IMR-90 (cell line): ENCODE measurements at regions not wholly inside any gene's neighbourhood (a gene's known extent, or its start where the extent isn't known, plus 50 kb on each side); places are given as distances from the start of the nearest gene placed in this dataset.

ENCODE experiments used
- ATAC-seq: fragments of 200-7000 bp; cut with Tn5 transposase; 2 replicates; pipeline ENCODE4 v1.9.1; 2020; ENCODE audit warnings: low read depth, mild to moderate bottlenecking, moderate library complexity
- BruUV-seq: library from RNA; stranded (reverse); fragments of 400-500 nt; replicated peaks from 2 replicates; lab custom pipeline; 2021; lab: Mats Ljungman, UMichigan
- CTCF ChIA-PET: fragments of 300-600 bp; formaldehyde crosslinking; extraction: SDS; loops from one replicate; lab custom pipeline; 2021; ENCODE audit warnings: antibody characterized with exemption; lab: Yijun Ruan, JAX
- POLR2A ChIA-PET: fragments of 300-600 bp; sonication (Branson Sonifier 250); formaldehyde crosslinking; loops from one replicate; lab custom pipeline; 2022; ENCODE audit warnings: antibody characterized with exemption; ENCODE audit not compliant: unreplicated experiment; lab: Charles Lee
- DNase-seq: peaks from one replicate; pipeline ENCODE4 v3.0.0; 2013
- H2AFZ ChIP-seq: replicated peaks from 2 replicates; pipeline ENCODE3; 2013; ENCODE audit warnings: low read length, mild to moderate bottlenecking; ENCODE audit not compliant: poor library complexity
- H2AK5ac ChIP-seq: 2 replicates; pipeline ENCODE4 v1.6.1; 2013; ENCODE audit warnings: low read depth, low read length, inconsistent platforms
- H2AK9ac ChIP-seq: replicated peaks from 2 replicates; pipeline ENCODE3; 2013; ENCODE audit warnings: mild to moderate bottlenecking, low read depth, low read length, moderate library complexity; ENCODE audit not compliant: poor library complexity
- H2BK120ac ChIP-seq: 2 replicates; pipeline ENCODE4 v1.6.1; 2013; ENCODE audit warnings: low read depth, low read length, inconsistent platforms
- H2BK15ac ChIP-seq: 3 replicates; pipeline ENCODE4 v1.6.1; 2013; ENCODE audit warnings: low read depth, low read length, inconsistent platforms
- H2BK20ac ChIP-seq: 2 replicates; pipeline ENCODE4 v1.6.1; 2013; ENCODE audit warnings: low read depth, mild to moderate bottlenecking, inconsistent platforms, low read length, moderate library complexity
- H2BK5ac ChIP-seq: 2 replicates; pipeline ENCODE4 v1.6.1; 2013; ENCODE audit warnings: mild to moderate bottlenecking, low read depth, low read length, inconsistent platforms; ENCODE audit not compliant: poor library complexity, severe bottlenecking
- H3K14ac ChIP-seq: replicated peaks from 2 replicates; pipeline ENCODE4 v1.6.1; 2013; ENCODE audit warnings: low read depth, low read length, inconsistent platforms
- H3K18ac ChIP-seq: 2 replicates; pipeline ENCODE4 v1.6.1; 2013; ENCODE audit warnings: low read depth, low read length, control low read depth
- H3K23ac ChIP-seq: 2 replicates; pipeline ENCODE4 v1.6.1; 2013; ENCODE audit warnings: low read depth, low read length, inconsistent platforms
- H3K27ac ChIP-seq: 2 replicates; pipeline ENCODE4 v1.5.1; 2013; ENCODE audit warnings: mild to moderate bottlenecking, control low read depth, low read length; ENCODE audit not compliant: insufficient read depth
- H3K27me3 ChIP-seq: 2 replicates; pipeline ENCODE4 v1.6.1; 2013; ENCODE audit warnings: low read length; ENCODE audit not compliant: control insufficient read depth, insufficient read depth
- H3K36me3 ChIP-seq: 2 replicates; pipeline ENCODE4 v1.6.1; 2013; ENCODE audit warnings: low read length, mixed read lengths; ENCODE audit not compliant: control insufficient read depth, insufficient read depth
- H3K4ac ChIP-seq: 2 replicates; pipeline ENCODE4 v1.6.1; 2013; ENCODE audit warnings: low read depth, low read length, inconsistent platforms
- H3K4me1 ChIP-seq: 2 replicates; pipeline ENCODE4 v1.6.1; 2013; ENCODE audit warnings: low read length, mixed read lengths; ENCODE audit not compliant: control insufficient read depth, insufficient read depth
- H3K4me2 ChIP-seq: 2 replicates; pipeline ENCODE4 v1.6.1; 2013; ENCODE audit warnings: low read depth, mild to moderate bottlenecking, control low read depth, low read length, moderate library complexity
- H3K4me3 ChIP-seq: 2 replicates; pipeline ENCODE4 v1.5.1; 2013; ENCODE audit warnings: low read depth, mild to moderate bottlenecking, control low read depth, low read length, moderate library complexity; ENCODE audit not compliant: insufficient read depth
- H3K56ac ChIP-seq: 2 replicates; pipeline ENCODE4 v1.6.1; 2013; ENCODE audit warnings: low read length, inconsistent platforms; ENCODE audit not compliant: insufficient read depth; ENCODE audit errors: extremely low read depth
- H3K79me1 ChIP-seq, 2 experiments: 2 replicates each; pipeline ENCODE4 v1.6.1; 2013; ENCODE audit warnings: low read length in 2 of 2, inconsistent platforms in 1 of 2, low read depth in 1 of 2
- H3K9ac ChIP-seq: 2 replicates; pipeline ENCODE4 v1.6.1; 2013; ENCODE audit warnings: low read depth, low read length, control low read depth
- H3K9me1 ChIP-seq: 2 replicates; pipeline ENCODE4 v1.6.1; 2013; ENCODE audit warnings: low read length, inconsistent platforms; ENCODE audit not compliant: insufficient read depth
- H3K9me3 ChIP-seq: 2 replicates; pipeline ENCODE4 v1.6.1; 2013; ENCODE audit warnings: low read length; ENCODE audit not compliant: control insufficient read depth, insufficient read depth
- H4K20me1 ChIP-seq: 2 replicates; pipeline ENCODE4 v1.6.1; 2013; ENCODE audit warnings: low read length, inconsistent platforms; ENCODE audit not compliant: insufficient read depth
- H4K5ac ChIP-seq: 2 replicates; pipeline ENCODE4 v1.6.1; 2013; ENCODE audit warnings: mild to moderate bottlenecking, low read depth, low read length, control low read depth
- H4K8ac ChIP-seq, 2 experiments: 2 replicates each; pipeline ENCODE4 v1.6.1; 2013; ENCODE audit warnings: low read depth in 2 of 2, low read length in 2 of 2, control low read depth in 1 of 2, inconsistent platforms in 1 of 2
- H4K91ac ChIP-seq: 2 replicates; pipeline ENCODE4 v1.6.1; 2013; ENCODE audit warnings: low read depth, low read length, inconsistent platforms; ENCODE audit not compliant: insufficient read depth
- BHLHE40 ChIP-seq: fragments of 150-350 bp; IDR thresholded peaks from 2 replicates; pipeline ENCODE4 v1.6.1; 2016; ENCODE audit warnings: mild to moderate bottlenecking, low read depth, low read length
- CEBPB ChIP-seq: IDR thresholded peaks from 2 replicates; pipeline ENCODE4 v1.6.1; 2012; ENCODE audit warnings: low read depth, low read length, improper control_type of control experiment
- CHD1 ChIP-seq: IDR thresholded peaks from 2 replicates; pipeline ENCODE4 v1.6.1; 2012; ENCODE audit warnings: low read depth, low read length, improper control_type of control experiment
- FOS ChIP-seq: fragments of 150-350 bp; IDR thresholded peaks from 2 replicates; pipeline ENCODE4 v1.6.1; 2016; ENCODE audit warnings: low read depth, low read length
- MAFK ChIP-seq: IDR thresholded peaks from 2 replicates; pipeline ENCODE4 v1.6.1; 2012; ENCODE audit warnings: low read depth, low read length, improper control_type of control experiment
- MAZ ChIP-seq: IDR thresholded peaks from 2 replicates; pipeline ENCODE4 v1.6.1; 2012; ENCODE audit warnings: low read depth, mild to moderate bottlenecking, low read length, improper control_type of control experiment, moderate library complexity, borderline replicate concordance
- MXI1 ChIP-seq: IDR thresholded peaks from 2 replicates; pipeline ENCODE4 v1.6.1; 2012; ENCODE audit warnings: low read depth, mild to moderate bottlenecking, low read length, moderate library complexity, borderline replicate concordance
- NFE2L2 ChIP-seq: fragments of 150-350 bp; IDR thresholded peaks from 2 replicates; pipeline ENCODE4 v1.6.1; 2016; ENCODE audit warnings: low read depth, mild to moderate bottlenecking, low read length
- POLR2A ChIP-seq: IDR thresholded peaks from 2 replicates; pipeline ENCODE4 v1.6.1; 2012; ENCODE audit warnings: mild to moderate bottlenecking, low read depth, low read length
- RAD21 ChIP-seq: IDR thresholded peaks from 2 replicates; pipeline ENCODE4 v1.6.1; 2012; ENCODE audit warnings: low read length, improper control_type of control experiment
- RCOR1 ChIP-seq: IDR thresholded peaks from 2 replicates; pipeline ENCODE4 v1.6.1; 2012; ENCODE audit warnings: mild to moderate bottlenecking, low read length, improper control_type of control experiment; ENCODE audit not compliant: insufficient replicate concordance
- RFX5 ChIP-seq: IDR thresholded peaks from 2 replicates; pipeline ENCODE4 v1.8.0; 2012; ENCODE audit warnings: low read depth, mild to moderate bottlenecking, low read length, moderate library complexity
- SMC3 ChIP-seq: fragments of 150-350 bp; IDR thresholded peaks from 2 replicates; pipeline ENCODE4 v1.6.1; 2016; ENCODE audit warnings: low read depth, mild to moderate bottlenecking, antibody characterized with exemption, low read length, moderate library complexity
- WGBS, 2 experiments: methylation state at CpG; one replicate each; pipeline versions ENCODE4 v1.1.5 to v1.1.7; 2013; ENCODE audit warnings: missing lambda C conversion rate in 2 of 2; ENCODE audit not compliant: insufficient read length in 1 of 2; ENCODE audit errors: extremely low coverage in 2 of 2; 5-methylcytosine and 5-hydroxymethylcytosine counted together
- dilution Hi-C: fragments of 300-500 bp; cut with HindIII; formaldehyde crosslinking; loops from one replicate; pipeline ENCODE4 v1.14.3; 2018; ENCODE audit warnings: low sequenced_read_pairs; ENCODE audit not compliant: unreplicated experiment
- in situ Hi-C: fragments of 300-500 bp; cut with MboI; formaldehyde crosslinking; loops from 3 replicates; pipeline ENCODE4 v1.14.3; 2019; ENCODE audit warnings: low sequenced_read_pairs, inconsistent platforms, mixed read lengths
- intact Hi-C: fragments of 100-400 bp; cut with micrococcal nuclease; formaldehyde crosslinking; loops from 2 replicates; pipeline ENCODE4 v1.10.0; 2022
- TF ChIP-seq, protein P1 (sequence below): fragments of 150-350 bp; IDR thresholded peaks from 2 replicates; pipeline ENCODE4 v1.6.1; 2017; ENCODE audit warnings: mild to moderate bottlenecking, antibody characterized with exemption, low read length, low read depth
- TF ChIP-seq, protein P2 (sequence below): fragments of 150-350 bp; IDR thresholded peaks from 2 replicates; pipeline ENCODE4 v1.6.1; 2016; ENCODE audit warnings: low read depth, mild to moderate bottlenecking, low read length, moderate library complexity, borderline replicate concordance
- TF ChIP-seq, protein P3 (sequence below): conservative IDR thresholded peaks from 2 replicates; pipeline ENCODE4 v1.5.1; 2012; ENCODE audit warnings: mild to moderate bottlenecking, low read depth, low read length, improper control_type of control experiment

DNA sequence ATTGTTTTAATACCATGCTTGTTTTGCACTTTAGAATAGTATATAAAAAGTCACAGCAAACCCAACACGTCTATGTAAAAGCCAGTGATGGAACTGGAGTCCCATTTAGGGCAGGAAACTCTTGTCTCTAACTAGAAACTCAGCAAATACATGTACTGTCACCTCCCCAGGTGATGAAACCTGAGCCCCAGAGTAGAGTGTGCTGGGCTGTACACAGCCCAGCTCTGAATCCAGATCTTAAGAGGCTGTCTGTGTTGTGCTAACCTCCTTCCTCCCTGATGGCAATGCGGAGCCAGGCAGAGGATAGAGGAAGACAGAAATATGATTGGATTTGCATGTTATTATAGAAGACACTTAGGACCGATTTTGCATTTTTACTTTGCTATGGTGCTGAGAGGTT, 317.5 kb upstream of the TRIB2 start:
- DNase-seq (no peak), ATAC-seq (no peak)
- H3K9me3 ChIP-seq = peaks cover 4% of the 10 kb centered on the region; the same call in 1 of the 2 replicates
- no peak overlapping the region for H3K4ac ChIP-seq
- no peak overlapping the region for H4K91ac ChIP-seq
- H4K8ac ChIP-seq = no peak overlapping the region
- H3K4me2 ChIP-seq = no peak overlapping the region
- intact Hi-C loops (no loop called here), dilution Hi-C loops (no loop called here), in situ Hi-C loops (no loop called here)
- no peak overlapping the region for H3K23ac ChIP-seq
- no peak overlapping the region; the same call in 1 of the 2 replicates for H3K14ac ChIP-seq
- H3K9ac ChIP-seq = no peak overlapping the region
- no peak overlapping the region for H3K18ac ChIP-seq
- H3K4me1 ChIP-seq = no peaks in the 10 kb centered on the region
- H2BK5ac ChIP-seq = no peak overlapping the region
- H2AK9ac ChIP-seq = no peak overlapping the region
- H2BK15ac ChIP-seq = no peak overlapping the region
- ChIA-PET POLR2A (no interaction called here), CTCF (no interaction called here)
- no TSS peak for BruUV-seq
- H4K5ac ChIP-seq = no peak overlapping the region
- no peaks in the 10 kb centered on the region for H3K79me1 ChIP-seq
- H2BK120ac ChIP-seq = no peak overlapping the region
- TF ChIP-seq, protein P1, sequence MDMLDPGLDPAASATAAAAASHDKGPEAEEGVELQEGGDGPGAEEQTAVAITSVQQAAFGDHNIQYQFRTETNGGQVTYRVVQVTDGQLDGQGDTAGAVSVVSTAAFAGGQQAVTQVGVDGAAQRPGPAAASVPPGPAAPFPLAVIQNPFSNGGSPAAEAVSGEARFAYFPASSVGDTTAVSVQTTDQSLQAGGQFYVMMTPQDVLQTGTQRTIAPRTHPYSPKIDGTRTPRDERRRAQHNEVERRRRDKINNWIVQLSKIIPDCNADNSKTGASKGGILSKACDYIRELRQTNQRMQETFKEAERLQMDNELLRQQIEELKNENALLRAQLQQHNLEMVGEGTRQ = no peak
- no peak for TF ChIP-seq SMC3
- TF ChIP-seq FOS = no peak
- no peak for TF ChIP-seq CEBPB
- TF ChIP-seq BHLHE40 = no peak
- TF ChIP-seq RAD21 = no peak
- no peak for TF ChIP-seq MAFK
- no peak for TF ChIP-seq MXI1
- TF ChIP-seq MAZ = no peak
- no peak for TF ChIP-seq RCOR1
- no peak for TF ChIP-seq CHD1
- TF ChIP-seq NFE2L2 = no peak
- TF ChIP-seq POLR2A = no peak
- TF ChIP-seq, protein P2, sequence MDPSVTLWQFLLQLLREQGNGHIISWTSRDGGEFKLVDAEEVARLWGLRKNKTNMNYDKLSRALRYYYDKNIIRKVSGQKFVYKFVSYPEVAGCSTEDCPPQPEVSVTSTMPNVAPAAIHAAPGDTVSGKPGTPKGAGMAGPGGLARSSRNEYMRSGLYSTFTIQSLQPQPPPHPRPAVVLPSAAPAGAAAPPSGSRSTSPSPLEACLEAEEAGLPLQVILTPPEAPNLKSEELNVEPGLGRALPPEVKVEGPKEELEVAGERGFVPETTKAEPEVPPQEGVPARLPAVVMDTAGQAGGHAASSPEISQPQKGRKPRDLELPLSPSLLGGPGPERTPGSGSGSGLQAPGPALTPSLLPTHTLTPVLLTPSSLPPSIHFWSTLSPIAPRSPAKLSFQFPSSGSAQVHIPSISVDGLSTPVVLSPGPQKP = no peak
- TF ChIP-seq RFX5 = no peak
- TF ChIP-seq, protein P3, sequence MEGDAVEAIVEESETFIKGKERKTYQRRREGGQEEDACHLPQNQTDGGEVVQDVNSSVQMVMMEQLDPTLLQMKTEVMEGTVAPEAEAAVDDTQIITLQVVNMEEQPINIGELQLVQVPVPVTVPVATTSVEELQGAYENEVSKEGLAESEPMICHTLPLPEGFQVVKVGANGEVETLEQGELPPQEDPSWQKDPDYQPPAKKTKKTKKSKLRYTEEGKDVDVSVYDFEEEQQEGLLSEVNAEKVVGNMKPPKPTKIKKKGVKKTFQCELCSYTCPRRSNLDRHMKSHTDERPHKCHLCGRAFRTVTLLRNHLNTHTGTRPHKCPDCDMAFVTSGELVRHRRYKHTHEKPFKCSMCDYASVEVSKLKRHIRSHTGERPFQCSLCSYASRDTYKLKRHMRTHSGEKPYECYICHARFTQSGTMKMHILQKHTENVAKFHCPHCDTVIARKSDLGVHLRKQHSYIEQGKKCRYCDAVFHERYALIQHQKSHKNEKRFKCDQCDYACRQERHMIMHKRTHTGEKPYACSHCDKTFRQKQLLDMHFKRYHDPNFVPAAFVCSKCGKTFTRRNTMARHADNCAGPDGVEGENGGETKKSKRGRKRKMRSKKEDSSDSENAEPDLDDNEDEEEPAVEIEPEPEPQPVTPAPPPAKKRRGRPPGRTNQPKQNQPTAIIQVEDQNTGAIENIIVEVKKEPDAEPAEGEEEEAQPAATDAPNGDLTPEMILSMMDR = no peak
- H3K36me3 ChIP-seq = no peaks in the 10 kb centered on the region
- no peak overlapping the region for H3K56ac ChIP-seq
- H3K27me3 ChIP-seq = no peaks in the 10 kb centered on the region
- H2AK5ac ChIP-seq = no peak overlapping the region
- no peak overlapping the region for H3K4me3 ChIP-seq
- no peaks in the 10 kb centered on the region for H3K9me1 ChIP-seq
- 100% methylated on average over 1 of the region's 3 CpGs; no CpG with 5 or more reads in 1 of the 2 experiments for WGBS, 2 experiments
- H2AFZ ChIP-seq = peak overlapping the region; percentile 53
- no peak overlapping the region for H3K27ac ChIP-seq
- H2BK20ac ChIP-seq = no peak overlapping the region
- no peaks in the 10 kb centered on the region for H4K20me1 ChIP-seq
